22Rv1 (cell line): ENCODE measurements at regions not wholly inside any gene's neighbourhood (a gene's known extent, or its start where the extent isn't known, plus 50 kb on each side); places are given as distances from the start of the nearest gene placed in this dataset.

ENCODE experiments used
- H3K27ac ChIP-seq: fragments of 450-650 bp; 2 replicates; pipeline ENCODE4 v1.5.1; 2017
- CTCF ChIP-seq: fragments of 450-650 bp; IDR thresholded peaks from 2 replicates; pipeline ENCODE4 v1.5.1; 2017; ENCODE audit warnings: mild to moderate bottlenecking
- ZFX ChIP-seq: fragments of 450-650 bp; IDR thresholded peaks from 2 replicates; pipeline ENCODE4 v1.6.1; 2017; ENCODE audit warnings: antibody characterized with exemption, borderline replicate concordance

- TF ChIP-seq ZFX (no peak), CTCF (no peak)
- H3K27ac ChIP-seq = no peak overlapping the region
These were observed 86.2 kb downstream of the TSPAN8 start for GRCh38 chr12:71071536-71072097.

GRCh38 chr12:71070416-71071128 lies 87.2 kb downstream of the TSPAN8 start:
- no peak overlapping the region for H3K27ac ChIP-seq
- TF ChIP-seq CTCF = no peak
- TF ChIP-seq ZFX = no peak

GRCh38 chr12:71069311-71069710 lies 88.5 kb downstream of the TSPAN8 start:
- H3K27ac ChIP-seq = no peak overlapping the region
- no peak for TF ChIP-seq ZFX
- no peak for TF ChIP-seq CTCF

GRCh38 chr12:71063087-71063486 lies 94.7 kb downstream of the TSPAN8 start:
- peak overlapping the region; percentile 67 for H3K27ac ChIP-seq
- no peak for TF ChIP-seq CTCF
- TF ChIP-seq ZFX = no peak

- TF ChIP-seq ZFX = no peak
- TF ChIP-seq CTCF = no peak
These were observed 96.3 kb downstream of the TSPAN8 start for GRCh38 chr12:71061451-71061850.

GRCh38 chr12:71060426-71060825 lies 97.4 kb downstream of the TSPAN8 start:
- TF ChIP-seq ZFX (no peak), CTCF (no peak)
- H3K27ac ChIP-seq = peak overlapping the region; percentile 67

More at GRCh38 chr12:71061451-71061850, 96.3 kb downstream of the TSPAN8 start:
- peak overlapping the region; percentile 67 for H3K27ac ChIP-seq

- H3K27ac ChIP-seq = no peak overlapping the region
- TF ChIP-seq CTCF (no peak), ZFX (no peak)
These were observed 100.5 kb downstream of the TSPAN8 start for GRCh38 chr12:71057330-71057729.
